NCI-H82 treated with DMSO at 0.1 percent for 48 hours (cell line): ENCODE measurements at regions not wholly inside any gene's neighbourhood (a gene's known extent, or its start where the extent isn't known, plus 50 kb on each side); places are given as distances from the start of the nearest gene placed in this dataset.
"Not testable (repeated sequence)": the region's sequence is repeated elsewhere in the genome, so short reads cannot be mapped to it uniquely, and the experiment has no call there.

Experiments
- DNase-seq: peaks from one replicate; lab custom pipeline; 2025; ENCODE audit not compliant: unreplicated experiment; lab: John Stamatoyannopoulos, UW

- no peak for DNase-seq
These were observed 948.5 kb downstream of the SLC4A3 start for GRCh38 chr2:220575963-220576362.

GRCh38 chr2:220579452-220579851 lies 952.0 kb downstream of the SLC4A3 start:
- no peak for DNase-seq

- no peak for DNase-seq
These were observed 952.7 kb downstream of the SLC4A3 start for GRCh38 chr2:220580113-220580512.

GRCh38 chr2:220583725-220584124 lies 956.3 kb downstream of the SLC4A3 start:
- no peak for DNase-seq

- no peak for DNase-seq
These were observed 957.8 kb downstream of the SLC4A3 start for GRCh38 chr2:220585241-220585640.

GRCh38 chr2:220586980-220587530 lies 959.6 kb downstream of the SLC4A3 start:
- DNase-seq = no peak

- DNase-seq = no peak
These were observed 960.7 kb downstream of the SLC4A3 start for GRCh38 chr2:220588148-220588547.

- no peak for DNase-seq
These were observed 963.0 kb downstream of the SLC4A3 start for GRCh38 chr2:220590476-220590875.

- no peak for DNase-seq
These were observed 966.1 kb downstream of the SLC4A3 start for GRCh38 chr2:220593526-220593925.

- DNase-seq = no peak
These were observed 970.4 kb downstream of the EPHA4 start for GRCh38 chr2:220601674-220602073.

- DNase-seq = not testable (repeated sequence)
These were observed 959.1 kb downstream of the EPHA4 start for GRCh38 chr2:220613004-220613403.

- DNase-seq = no peak
These were observed 958.0 kb downstream of the EPHA4 start for GRCh38 chr2:220614064-220614463.

GRCh38 chr2:220619525-220620220 lies 952.4 kb downstream of the EPHA4 start:
- no peak for DNase-seq

- DNase-seq = no peak
These were observed 945.5 kb downstream of the EPHA4 start for GRCh38 chr2:220626603-220627002.

GRCh38 chr2:220628252-220628651 lies 943.9 kb downstream of the EPHA4 start:
- DNase-seq = no peak

- DNase-seq = no peak
These were observed 931.0 kb downstream of the EPHA4 start for GRCh38 chr2:220641137-220641536.

- no peak for DNase-seq
These were observed 925.7 kb downstream of the EPHA4 start for GRCh38 chr2:220646424-220646823.

- DNase-seq = no peak
These were observed 923.5 kb downstream of the EPHA4 start for GRCh38 chr2:220648628-220649027.

- DNase-seq = no peak
These were observed 918.3 kb downstream of the EPHA4 start for GRCh38 chr2:220653776-220654175.

GRCh38 chr2:220654322-220654721 lies 917.8 kb downstream of the EPHA4 start:
- no peak for DNase-seq

- no peak for DNase-seq
These were observed 911.6 kb downstream of the EPHA4 start for GRCh38 chr2:220660277-220661145.

GRCh38 chr2:220662431-220662830 lies 909.7 kb downstream of the EPHA4 start:
- DNase-seq = no peak
